ENCODE measurements at regions not wholly inside any gene's neighbourhood (a gene's known extent, or its start where the extent isn't known, plus 50 kb on each side); places are given as distances from the start of the nearest gene placed in this dataset.

DNA sequence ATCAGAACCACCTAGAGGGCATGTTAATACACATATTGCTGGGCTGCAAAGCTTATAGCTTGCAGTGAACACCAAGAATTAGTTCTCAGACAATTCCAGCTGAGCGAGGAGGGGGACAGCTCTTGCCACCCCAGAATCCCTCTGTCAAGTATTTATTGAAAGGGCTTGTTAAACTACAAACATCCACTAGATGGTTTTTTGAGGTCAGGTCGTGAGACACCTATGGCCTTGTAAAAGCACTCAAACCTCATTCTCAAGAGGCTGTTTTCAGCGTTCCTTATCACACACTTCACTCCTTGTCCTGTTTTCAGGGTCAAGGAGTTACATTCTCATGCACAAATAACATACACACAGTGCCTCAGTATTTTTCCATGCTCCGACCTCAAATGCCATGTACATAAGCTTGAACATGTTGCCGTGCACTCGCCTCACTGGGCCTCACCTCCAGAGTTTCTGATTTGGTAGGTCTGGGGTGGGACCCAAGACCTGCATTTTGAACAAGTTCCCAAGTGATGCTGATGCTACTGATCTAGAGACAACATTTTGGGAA lies 98.8 kb upstream of the PTPRR start:
- no peaks in the 10 kb centered on the region for H3K36me3 ChIP-seq (ENCODE audit: control insufficient read depth in 2 of 2, insufficient read depth in 2 of 2, low read length in 1 of 2)
- no peak for DNase-seq (ENCODE audit: low read depth in 6 of 9, low spot score in 9 of 9)
- H3K27ac ChIP-seq (ENCODE audit: low read depth in 1 of 2, low read length in 1 of 2): no peak overlapping the region
- H3K27me3 ChIP-seq (ENCODE audit: control insufficient read depth in 2 of 2, insufficient read depth in 1 of 2, low read length in 1 of 2): no peaks in the 10 kb centered on the region
- H3K9me3 ChIP-seq (ENCODE audit: control insufficient read depth in 2 of 2, insufficient read depth in 1 of 2, low read length in 1 of 2): no peaks in the 10 kb centered on the region
- WGBS: 94% methylated on average over 6 of the region's 6 CpGs
- no peak overlapping the region for H3K4me3 ChIP-seq (ENCODE audit: low read length in 2 of 2)
- no peaks in the 10 kb centered on the region for H3K4me1 ChIP-seq (ENCODE audit: control insufficient read depth in 2 of 2, insufficient read depth in 2 of 2, low read length in 2 of 2)

DNA sequence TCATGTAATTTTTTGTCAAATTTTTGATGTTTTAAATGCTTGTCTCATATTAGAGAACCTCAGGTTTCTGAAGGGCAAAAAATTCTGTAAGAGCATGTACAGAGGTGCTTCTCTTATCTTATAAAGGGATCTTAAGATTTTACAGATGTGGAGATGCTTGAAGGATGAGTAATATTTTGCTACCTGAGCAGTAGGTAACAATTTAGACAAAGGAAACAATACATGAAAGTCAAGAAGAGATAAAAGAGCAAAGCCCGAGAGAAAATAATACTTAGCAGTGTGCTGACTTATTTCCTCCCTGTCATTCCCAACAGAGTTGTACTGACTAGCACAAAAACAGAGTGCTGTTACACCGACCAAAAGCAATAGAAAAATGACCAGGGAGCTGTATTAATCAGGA lies 98.1 kb upstream of the PTPRR start:
- WGBS: 83% methylated on average over 2 of the region's 2 CpGs
- Histone ChIP-seq H3K9me3 (ENCODE audit: control insufficient read depth in 2 of 2, insufficient read depth in 1 of 2, low read length in 1 of 2) (no peaks in the 10 kb centered on the region), H3K27me3 (ENCODE audit: control insufficient read depth in 2 of 2, insufficient read depth in 1 of 2, low read length in 1 of 2) (no peaks in the 10 kb centered on the region), H3K4me1 (ENCODE audit: control insufficient read depth in 2 of 2, insufficient read depth in 2 of 2, low read length in 2 of 2) (no peaks in the 10 kb centered on the region), H3K4me3 (ENCODE audit: low read length in 2 of 2) (no peak overlapping the region), H3K36me3 (ENCODE audit: control insufficient read depth in 2 of 2, insufficient read depth in 2 of 2, low read length in 1 of 2) (no peaks in the 10 kb centered on the region), H3K27ac (ENCODE audit: low read depth in 1 of 2, low read length in 1 of 2) (no peak overlapping the region)
- no peak for DNase-seq (ENCODE audit: low read depth in 6 of 9, low spot score in 9 of 9)

DNA sequence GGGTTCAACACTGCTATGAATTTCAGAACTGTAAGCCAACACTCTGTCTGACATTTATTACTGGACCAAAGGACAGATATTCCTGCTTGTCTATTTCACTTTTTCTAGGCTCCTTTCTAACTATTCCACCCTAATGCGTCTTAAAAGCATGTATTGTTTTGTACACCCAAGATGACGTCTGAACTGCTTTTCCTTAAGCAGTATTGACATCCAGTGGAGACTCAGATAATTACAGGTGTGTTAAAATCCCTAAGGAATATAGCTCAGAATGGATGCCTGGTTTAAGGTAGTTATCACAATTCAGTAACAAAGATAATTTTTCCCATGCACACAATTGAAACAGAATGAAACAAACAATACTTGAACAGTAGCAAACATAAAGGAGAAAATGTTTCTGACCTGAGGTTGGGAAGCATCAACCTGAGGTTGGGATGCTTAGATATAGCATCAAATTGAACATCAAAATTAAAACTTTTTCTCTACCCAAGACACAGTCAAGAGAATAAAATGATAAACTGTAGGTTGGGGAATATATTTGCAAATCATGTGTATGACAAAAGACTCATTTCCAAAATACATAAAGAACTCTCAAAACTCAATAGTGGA lies 93.7 kb upstream of the PTPRR start:
- H3K27me3 ChIP-seq (ENCODE audit: control insufficient read depth in 2 of 2, insufficient read depth in 1 of 2, low read length in 1 of 2): no peaks in the 10 kb centered on the region
- WGBS: 84% methylated on average over 2 of the region's 2 CpGs
- H3K9me3 ChIP-seq (ENCODE audit: control insufficient read depth in 2 of 2, insufficient read depth in 1 of 2, low read length in 1 of 2): no peaks in the 10 kb centered on the region
- no peak overlapping the region for H3K4me3 ChIP-seq (ENCODE audit: low read length in 2 of 2)
- DNase-seq (ENCODE audit: low read depth in 6 of 9, low spot score in 9 of 9): no peak
- H3K4me1 ChIP-seq (ENCODE audit: control insufficient read depth in 2 of 2, insufficient read depth in 2 of 2, low read length in 2 of 2): no peaks in the 10 kb centered on the region
- no peaks in the 10 kb centered on the region for H3K36me3 ChIP-seq (ENCODE audit: control insufficient read depth in 2 of 2, insufficient read depth in 2 of 2, low read length in 1 of 2)
- H3K27ac ChIP-seq (ENCODE audit: low read depth in 1 of 2, low read length in 1 of 2): no peak overlapping the region

DNA sequence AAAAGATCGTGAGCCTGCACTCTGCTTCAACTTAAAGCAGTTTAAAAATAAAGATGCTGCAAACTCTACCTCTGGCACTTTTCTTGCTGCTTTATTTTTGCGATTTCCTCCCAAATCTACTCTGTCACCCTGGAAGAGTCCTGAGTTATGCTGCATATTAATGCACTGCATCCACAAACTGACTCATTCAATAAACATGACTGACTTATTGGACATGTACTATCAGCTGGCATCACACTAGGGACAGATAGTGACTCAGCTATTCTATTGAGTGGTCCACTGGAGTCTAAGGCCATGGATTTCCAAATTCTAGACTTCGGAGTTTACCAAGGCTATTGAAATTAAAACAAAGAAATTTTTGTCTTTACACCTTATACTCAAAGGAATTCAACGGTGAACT lies 90.7 kb upstream of the PTPRR start:
- H3K27ac ChIP-seq (ENCODE audit: low read depth in 1 of 2, low read length in 1 of 2): no peak overlapping the region
- no peak overlapping the region for H3K4me3 ChIP-seq (ENCODE audit: low read length in 2 of 2)
- no peaks in the 10 kb centered on the region for H3K4me1 ChIP-seq (ENCODE audit: control insufficient read depth in 2 of 2, insufficient read depth in 2 of 2, low read length in 2 of 2)
- 99% methylated on average over 4 of the region's 4 CpGs for WGBS
- no peak for DNase-seq (ENCODE audit: low read depth in 6 of 9, low spot score in 9 of 9)
- no peaks in the 10 kb centered on the region for H3K9me3 ChIP-seq (ENCODE audit: control insufficient read depth in 2 of 2, insufficient read depth in 1 of 2, low read length in 1 of 2)
- H3K36me3 ChIP-seq (ENCODE audit: control insufficient read depth in 2 of 2, insufficient read depth in 2 of 2, low read length in 1 of 2): no peaks in the 10 kb centered on the region
- H3K27me3 ChIP-seq (ENCODE audit: control insufficient read depth in 2 of 2, insufficient read depth in 1 of 2, low read length in 1 of 2): no peaks in the 10 kb centered on the region

GRCh38 chr12:71010143-71010479 lies 89.6 kb upstream of the PTPRR start:
- Histone ChIP-seq H3K27me3 (ENCODE audit: control insufficient read depth in 2 of 2, insufficient read depth in 1 of 2, low read length in 1 of 2) (no peaks in the 10 kb centered on the region), H3K27ac (ENCODE audit: low read depth in 1 of 2, low read length in 1 of 2) (no peak overlapping the region), H3K36me3 (ENCODE audit: control insufficient read depth in 2 of 2, insufficient read depth in 2 of 2, low read length in 1 of 2) (no peaks in the 10 kb centered on the region), H3K4me1 (ENCODE audit: control insufficient read depth in 2 of 2, insufficient read depth in 2 of 2, low read length in 2 of 2) (no peaks in the 10 kb centered on the region), H3K4me3 (ENCODE audit: low read length in 2 of 2) (no peak overlapping the region), H3K9me3 (ENCODE audit: control insufficient read depth in 2 of 2, insufficient read depth in 1 of 2, low read length in 1 of 2) (no peaks in the 10 kb centered on the region)
- no peak for DNase-seq (ENCODE audit: low read depth in 6 of 9, low spot score in 9 of 9)
- 94% methylated on average over 1 of the region's 1 CpG for WGBS

GRCh38 chr12:71009430-71010142 lies 89.0 kb upstream of the PTPRR start:
- H3K9me3 ChIP-seq (ENCODE audit: control insufficient read depth in 2 of 2, insufficient read depth in 1 of 2, low read length in 1 of 2): no peaks in the 10 kb centered on the region
- 30% methylated on average over 6 of the region's 6 CpGs for WGBS
- no peaks in the 10 kb centered on the region for H3K36me3 ChIP-seq (ENCODE audit: control insufficient read depth in 2 of 2, insufficient read depth in 2 of 2, low read length in 1 of 2)
- H3K27me3 ChIP-seq (ENCODE audit: control insufficient read depth in 2 of 2, insufficient read depth in 1 of 2, low read length in 1 of 2): no peaks in the 10 kb centered on the region
- H3K4me3 ChIP-seq (ENCODE audit: low read length in 2 of 2): no peak overlapping the region
- no peaks in the 10 kb centered on the region for H3K4me1 ChIP-seq (ENCODE audit: control insufficient read depth in 2 of 2, insufficient read depth in 2 of 2, low read length in 2 of 2)
- peak in 1 of 9 donors; percentile 4 for DNase-seq (ENCODE audit: low read depth in 6 of 9, low spot score in 9 of 9)
- no peak overlapping the region for H3K27ac ChIP-seq (ENCODE audit: low read depth in 1 of 2, low read length in 1 of 2)

DNA sequence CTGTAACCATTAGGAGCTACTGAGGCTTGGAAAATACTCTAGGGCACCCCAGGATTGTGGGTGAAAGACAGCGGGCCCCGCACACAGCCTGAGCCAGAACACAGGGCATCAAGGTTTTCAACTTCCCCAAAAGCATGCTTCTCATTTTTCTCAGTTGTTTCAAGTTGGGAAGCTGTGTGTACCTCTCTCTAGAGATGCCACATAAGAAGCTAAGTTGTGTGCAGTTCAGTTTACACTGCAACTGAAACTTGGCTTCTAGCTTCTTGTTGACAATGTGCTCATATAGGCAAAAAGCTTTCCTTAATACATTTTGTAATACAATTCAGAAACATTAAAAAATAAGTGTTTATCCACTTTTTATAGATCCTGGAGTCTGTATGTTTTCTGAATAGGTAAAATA lies 88.1 kb upstream of the PTPRR start:
- no peaks in the 10 kb centered on the region for H3K4me1 ChIP-seq (ENCODE audit: control insufficient read depth in 2 of 2, insufficient read depth in 2 of 2, low read length in 2 of 2)
- no peaks in the 10 kb centered on the region for H3K27me3 ChIP-seq (ENCODE audit: control insufficient read depth in 2 of 2, insufficient read depth in 1 of 2, low read length in 1 of 2)
- peak in 2 of 9 donors; percentile 11 to 32 for DNase-seq (ENCODE audit: low read depth in 6 of 9, low spot score in 9 of 9)
- 26% methylated on average over 2 of the region's 2 CpGs for WGBS
- H3K36me3 ChIP-seq (ENCODE audit: control insufficient read depth in 2 of 2, insufficient read depth in 2 of 2, low read length in 1 of 2): no peaks in the 10 kb centered on the region
- H3K4me3 ChIP-seq (ENCODE audit: low read length in 2 of 2): no peak overlapping the region
- no peaks in the 10 kb centered on the region for H3K9me3 ChIP-seq (ENCODE audit: control insufficient read depth in 2 of 2, insufficient read depth in 1 of 2, low read length in 1 of 2)
- H3K27ac ChIP-seq (ENCODE audit: low read depth in 1 of 2, low read length in 1 of 2): peak overlapping the region in 1 of 2 donors; percentile 58

DNA sequence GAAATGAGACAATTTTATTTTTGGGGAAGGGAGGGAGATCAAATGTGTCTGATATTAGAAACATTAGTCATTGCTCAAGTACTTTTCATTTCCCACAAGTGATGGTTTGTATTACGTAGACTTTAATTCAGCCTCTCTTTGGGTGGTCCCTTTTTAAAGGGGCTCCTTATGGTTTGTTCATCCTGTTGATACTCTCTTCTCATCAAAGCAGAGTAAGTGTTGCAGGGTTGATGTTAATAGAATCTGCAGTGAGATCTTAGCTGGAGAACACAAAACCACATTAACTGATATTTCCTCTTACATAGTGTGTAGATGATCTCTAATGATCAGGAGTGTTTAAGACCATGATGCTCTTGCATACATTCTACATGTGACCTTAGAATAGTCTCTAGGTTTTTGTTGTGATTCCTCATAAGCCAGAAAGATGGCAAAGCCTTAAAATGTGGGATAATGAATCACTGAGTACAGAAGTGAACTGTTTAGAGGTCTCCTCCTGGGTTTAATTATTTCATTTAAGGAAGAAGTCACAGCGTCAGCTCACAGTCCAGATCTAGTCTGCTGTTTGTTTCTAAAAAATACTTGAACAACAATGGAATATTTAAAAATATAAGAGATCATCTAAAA lies 87.4 kb upstream of the PTPRR start:
- DNase-seq (ENCODE audit: low read depth in 6 of 9, low spot score in 9 of 9): peak in 1 of 9 donors; percentile 15
- no peaks in the 10 kb centered on the region for H3K36me3 ChIP-seq (ENCODE audit: control insufficient read depth in 2 of 2, insufficient read depth in 2 of 2, low read length in 1 of 2)
- no peaks in the 10 kb centered on the region for H3K9me3 ChIP-seq (ENCODE audit: control insufficient read depth in 2 of 2, insufficient read depth in 1 of 2, low read length in 1 of 2)
- no peaks in the 10 kb centered on the region for H3K27me3 ChIP-seq (ENCODE audit: control insufficient read depth in 2 of 2, insufficient read depth in 1 of 2, low read length in 1 of 2)
- H3K4me1 ChIP-seq (ENCODE audit: control insufficient read depth in 2 of 2, insufficient read depth in 2 of 2, low read length in 2 of 2): no peaks in the 10 kb centered on the region
- H3K27ac ChIP-seq (ENCODE audit: low read depth in 1 of 2, low read length in 1 of 2): no peak overlapping the region
- no peak overlapping the region for H3K4me3 ChIP-seq (ENCODE audit: low read length in 2 of 2)
- 58% methylated on average over 2 of the region's 2 CpGs for WGBS

- WGBS: 89% methylated on average over 3 of the region's 3 CpGs
- Histone ChIP-seq H3K4me3 (ENCODE audit: low read length in 2 of 2) (no peak overlapping the region), H3K36me3 (ENCODE audit: control insufficient read depth in 2 of 2, insufficient read depth in 2 of 2, low read length in 1 of 2) (no peaks in the 10 kb centered on the region), H3K27ac (ENCODE audit: low read depth in 1 of 2, low read length in 1 of 2) (no peak overlapping the region), H3K27me3 (ENCODE audit: control insufficient read depth in 2 of 2, insufficient read depth in 1 of 2, low read length in 1 of 2) (no peaks in the 10 kb centered on the region), H3K9me3 (ENCODE audit: control insufficient read depth in 2 of 2, insufficient read depth in 1 of 2, low read length in 1 of 2) (no peaks in the 10 kb centered on the region), H3K4me1 (ENCODE audit: control insufficient read depth in 2 of 2, insufficient read depth in 2 of 2, low read length in 2 of 2) (no peaks in the 10 kb centered on the region)
- no peak for DNase-seq (ENCODE audit: low read depth in 6 of 9, low spot score in 9 of 9)
Measured at GRCh38 chr12:71007020-71007419, 86.5 kb upstream of the PTPRR start.
